22Rv1 (cell line): ENCODE measurements at regions not wholly inside any gene's neighbourhood (a gene's known extent, or its start where the extent isn't known, plus 50 kb on each side); places are given as distances from the start of the nearest gene placed in this dataset.

Experiments used
- H3K27ac ChIP-seq: fragments of 450-650 bp; 2 replicates; pipeline ENCODE4 v1.5.1; 2017
- ZFX ChIP-seq: fragments of 450-650 bp; IDR thresholded peaks from 2 replicates; pipeline ENCODE4 v1.6.1; 2017; ENCODE audit warnings: antibody characterized with exemption, borderline replicate concordance
- TF ChIP-seq, protein P1 (sequence below): fragments of 450-650 bp; IDR thresholded peaks from 2 replicates; pipeline ENCODE4 v1.5.1; 2017; ENCODE audit warnings: mild to moderate bottlenecking

DNA sequence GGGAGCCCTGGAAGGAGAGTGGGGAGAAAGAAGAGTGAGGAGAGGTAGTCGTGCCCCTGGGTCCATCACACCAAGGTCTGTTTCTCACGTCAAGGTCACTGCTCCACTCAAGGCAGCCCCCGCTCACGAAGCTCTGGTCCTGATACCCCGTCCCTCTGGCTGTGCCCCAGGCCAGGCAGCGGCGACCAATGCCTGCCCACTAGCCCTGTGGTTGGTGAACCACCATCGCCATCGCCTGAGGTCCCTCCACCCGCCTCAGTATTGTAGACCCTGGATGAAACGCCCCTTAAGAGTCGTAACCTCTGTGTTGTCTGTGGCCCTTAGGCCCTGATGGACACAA is 378.3 kb upstream of the MYT1L start:
- H3K27ac ChIP-seq: no peak overlapping the region
- no peak for TF ChIP-seq ZFX
- TF ChIP-seq, protein P1, sequence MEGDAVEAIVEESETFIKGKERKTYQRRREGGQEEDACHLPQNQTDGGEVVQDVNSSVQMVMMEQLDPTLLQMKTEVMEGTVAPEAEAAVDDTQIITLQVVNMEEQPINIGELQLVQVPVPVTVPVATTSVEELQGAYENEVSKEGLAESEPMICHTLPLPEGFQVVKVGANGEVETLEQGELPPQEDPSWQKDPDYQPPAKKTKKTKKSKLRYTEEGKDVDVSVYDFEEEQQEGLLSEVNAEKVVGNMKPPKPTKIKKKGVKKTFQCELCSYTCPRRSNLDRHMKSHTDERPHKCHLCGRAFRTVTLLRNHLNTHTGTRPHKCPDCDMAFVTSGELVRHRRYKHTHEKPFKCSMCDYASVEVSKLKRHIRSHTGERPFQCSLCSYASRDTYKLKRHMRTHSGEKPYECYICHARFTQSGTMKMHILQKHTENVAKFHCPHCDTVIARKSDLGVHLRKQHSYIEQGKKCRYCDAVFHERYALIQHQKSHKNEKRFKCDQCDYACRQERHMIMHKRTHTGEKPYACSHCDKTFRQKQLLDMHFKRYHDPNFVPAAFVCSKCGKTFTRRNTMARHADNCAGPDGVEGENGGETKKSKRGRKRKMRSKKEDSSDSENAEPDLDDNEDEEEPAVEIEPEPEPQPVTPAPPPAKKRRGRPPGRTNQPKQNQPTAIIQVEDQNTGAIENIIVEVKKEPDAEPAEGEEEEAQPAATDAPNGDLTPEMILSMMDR: no peak

DNA sequence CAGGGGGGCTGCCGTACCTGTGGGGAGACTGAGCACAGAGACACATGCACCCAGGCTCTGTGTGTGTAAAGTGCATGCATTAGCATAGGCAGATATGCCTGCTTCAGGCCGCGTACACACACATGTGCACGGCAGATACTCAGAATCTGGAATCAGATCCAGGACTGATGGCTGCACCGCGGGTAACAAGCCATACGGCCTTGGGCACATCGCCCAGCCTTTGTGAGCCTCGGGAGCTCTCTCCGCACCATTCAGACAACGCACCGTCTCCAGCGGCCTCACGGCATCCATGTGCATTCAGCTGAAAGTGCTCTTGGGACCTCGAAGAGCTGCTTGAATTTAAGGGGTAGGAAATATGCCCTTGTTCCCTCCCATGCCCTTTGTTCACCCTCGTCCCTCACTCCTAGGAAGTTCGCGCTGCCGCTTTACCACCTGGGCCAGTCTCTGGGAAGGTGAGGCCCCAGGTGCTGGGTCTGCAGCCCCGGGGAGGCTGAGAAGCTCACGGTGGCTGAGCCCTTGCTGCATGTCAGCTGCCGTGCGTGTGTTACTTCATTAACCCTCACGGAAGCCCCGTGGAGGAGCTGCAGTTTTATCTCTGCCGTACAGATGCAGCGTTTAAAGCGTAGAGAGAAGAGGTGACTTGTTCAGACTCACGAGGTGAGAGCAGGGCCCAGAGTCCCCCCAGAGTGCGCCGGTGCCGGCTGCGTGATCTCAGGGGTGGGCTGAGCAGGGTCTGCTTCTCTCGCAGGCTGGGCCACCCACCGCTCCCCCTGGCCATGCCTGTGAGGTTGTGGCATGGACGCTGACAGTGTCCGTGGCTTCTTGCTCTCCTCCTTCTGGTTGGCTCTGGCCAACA is 377.7 kb upstream of the MYT1L start:
- no peak for TF ChIP-seq ZFX
- TF ChIP-seq, protein P1: no peak
- no peak overlapping the region for H3K27ac ChIP-seq

DNA sequence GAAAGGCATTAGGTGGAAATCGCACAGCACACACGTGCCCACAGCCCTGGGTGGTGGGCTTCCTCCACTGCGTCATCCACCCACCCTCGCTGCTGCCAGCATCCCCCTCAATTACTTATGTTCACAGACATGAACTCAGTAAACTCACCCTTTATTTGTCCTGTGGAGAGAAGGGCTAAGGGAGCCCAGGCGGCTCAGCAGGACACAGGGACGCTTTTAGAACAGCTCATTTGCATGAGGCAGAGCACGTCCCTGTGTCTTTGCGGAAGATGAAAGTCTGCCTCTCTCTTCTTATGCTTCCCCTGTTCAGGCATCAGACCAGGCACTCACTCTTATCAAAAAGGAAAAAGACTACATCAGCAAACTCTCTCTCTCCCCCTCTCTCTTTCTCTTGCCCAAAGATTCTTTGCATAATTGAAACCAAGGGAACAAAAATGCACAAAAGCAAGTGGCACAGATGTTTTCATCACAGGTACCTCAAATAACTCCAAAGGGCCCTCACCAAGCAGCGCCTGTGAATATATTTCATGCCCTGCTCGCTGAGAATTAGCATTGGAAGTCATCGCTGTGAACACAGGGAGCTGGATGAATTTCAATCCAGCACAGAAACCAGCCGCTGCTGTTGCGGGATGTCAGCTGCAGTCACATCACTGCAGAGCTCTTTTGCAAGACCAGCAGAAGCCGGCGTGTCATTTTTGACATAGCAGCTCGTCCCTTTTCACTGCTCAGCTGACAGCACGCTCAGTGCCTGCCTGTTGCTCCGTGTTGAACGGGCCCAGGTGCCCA is 376.3 kb upstream of the MYT1L start:
- no peak overlapping the region for H3K27ac ChIP-seq
- TF ChIP-seq ZFX: no peak
- TF ChIP-seq, protein P1: no peak

DNA sequence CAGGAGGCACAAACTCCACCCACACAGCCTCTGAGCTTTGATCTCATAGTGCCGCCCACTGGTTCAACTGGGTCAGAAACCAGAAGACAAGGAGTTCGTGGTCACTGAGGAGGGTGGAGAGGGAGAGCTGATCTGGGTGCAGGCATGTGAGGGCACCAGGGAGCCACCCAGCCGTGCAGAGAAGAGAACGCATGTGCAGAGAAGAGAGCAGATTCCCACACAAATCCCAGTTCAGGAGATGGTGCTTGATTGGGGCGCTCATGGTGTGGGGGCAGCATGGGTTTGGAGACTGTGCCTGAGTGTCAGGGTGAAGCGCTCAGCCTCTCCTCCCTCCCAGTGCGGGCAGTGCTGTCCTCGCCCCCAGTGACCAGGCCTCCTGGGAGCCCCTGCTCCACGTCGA is 375.2 kb upstream of the MYT1L start:
- no peak overlapping the region for H3K27ac ChIP-seq
- TF ChIP-seq, protein P1: no peak
- TF ChIP-seq ZFX: no peak

DNA sequence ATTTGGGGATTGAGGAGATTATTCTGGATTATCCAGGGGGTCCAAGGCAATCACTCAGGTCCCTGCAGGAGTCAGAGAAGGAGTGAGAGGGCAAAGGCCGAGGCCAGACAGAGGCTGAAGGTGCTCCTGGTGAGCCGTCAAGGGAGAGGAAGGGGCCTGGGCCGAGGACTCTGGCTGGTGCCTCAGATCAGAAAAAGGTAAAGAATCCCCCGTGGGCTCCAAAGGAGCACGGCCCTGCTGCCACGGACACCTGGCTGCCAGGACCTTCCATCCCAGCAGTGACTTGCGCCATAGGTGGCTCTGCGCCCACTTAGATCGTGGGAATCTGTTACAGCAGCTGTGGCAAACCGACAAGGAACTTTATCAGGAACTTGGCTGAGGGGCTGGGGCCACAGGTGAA is 374.8 kb upstream of the MYT1L start:
- no peak for TF ChIP-seq ZFX
- no peak overlapping the region for H3K27ac ChIP-seq

DNA sequence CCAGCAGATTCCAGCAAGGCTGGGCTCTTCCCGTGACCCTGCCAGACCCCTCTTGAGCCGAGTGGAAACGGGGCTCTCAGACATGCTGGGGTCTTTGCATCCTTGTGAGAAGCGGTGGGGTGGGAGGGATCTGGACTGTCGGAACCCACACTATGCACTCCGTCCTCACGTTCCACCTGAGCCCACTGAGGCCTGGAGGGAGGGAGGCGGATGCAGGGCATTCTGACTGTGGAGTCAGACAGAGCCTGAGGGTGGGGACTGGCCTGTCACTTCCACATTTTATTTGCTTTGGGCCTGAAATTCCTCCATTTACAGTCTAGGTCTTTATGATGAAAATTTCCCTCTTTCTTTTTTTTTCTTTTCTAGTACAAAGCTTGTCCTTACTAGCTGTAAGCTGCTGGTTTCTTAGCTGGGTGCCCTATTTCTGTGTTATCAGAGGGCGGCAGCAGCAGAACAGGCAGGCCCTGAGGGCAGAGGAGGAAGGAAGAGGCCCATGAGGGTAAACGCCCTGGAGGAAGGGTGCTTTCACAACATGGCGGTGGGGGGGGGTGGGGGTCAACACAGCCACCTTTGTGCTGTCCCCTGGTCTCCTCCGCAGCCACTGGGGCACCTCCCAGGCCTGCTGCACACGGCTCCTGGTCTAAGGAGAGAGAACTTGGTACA is 373.5 kb upstream of the MYT1L start:
- TF ChIP-seq, protein P1: no peak
- TF ChIP-seq ZFX: no peak
- no peak overlapping the region for H3K27ac ChIP-seq

DNA sequence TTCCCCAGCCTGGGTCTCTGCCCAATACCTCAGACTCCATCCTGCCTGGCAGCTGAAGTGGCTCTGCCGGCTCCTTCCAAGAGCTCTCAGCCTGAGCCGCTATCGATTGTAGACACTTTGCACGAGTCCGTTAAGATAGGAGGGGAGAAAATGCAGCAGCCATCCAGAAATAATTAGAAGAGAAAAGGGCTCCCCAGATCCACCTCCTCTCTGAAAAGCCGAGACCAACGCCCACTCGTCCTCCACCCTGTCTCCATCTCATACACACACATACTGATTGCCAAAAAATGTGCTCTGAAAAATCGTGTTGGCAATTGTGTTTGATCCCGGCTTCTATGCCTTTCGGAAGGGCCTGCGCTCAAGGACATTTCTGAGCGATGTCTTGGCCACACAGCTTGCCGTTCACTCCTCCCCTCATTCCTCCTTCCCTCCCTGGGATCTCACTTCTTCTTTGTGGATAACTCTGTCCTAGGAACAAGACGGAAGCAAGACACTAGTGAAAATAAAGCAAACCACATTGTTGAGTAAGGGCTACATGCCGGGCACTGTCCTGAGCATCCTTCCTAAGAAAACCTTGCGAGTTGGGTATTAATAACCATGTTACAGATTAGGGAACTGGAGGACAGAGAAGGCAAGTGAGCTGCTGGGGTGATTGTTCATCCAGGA is 372.8 kb upstream of the MYT1L start:
- H3K27ac ChIP-seq: no peak overlapping the region
- TF ChIP-seq, protein P1: no peak
- no peak for TF ChIP-seq ZFX
